Psoas muscle (tissue), 7 donors: ENCODE measurements at regions not wholly inside any gene's neighbourhood (a gene's known extent, or its start where the extent isn't known, plus 50 kb on each side); places are given as distances from the start of the nearest gene placed in this dataset.

Source experiments
- ATAC-seq, 4 donors: fragments of 200-7000 bp; cut with Tn5 transposase; one replicate each; pipeline ENCODE4 v1.9.1; 2020; ENCODE audit warnings: moderate library complexity in 3 of 4, mild to moderate bottlenecking in 2 of 4
- DNase-seq, 2 donors: peaks; one replicate each; pipeline ENCODE4 v3.0.0-alpha.2; 2020
- H3K27ac ChIP-seq: fragments of 200-600 bp; one replicate; pipeline ENCODE4 v1.8.0; 2022
- H3K27me3 ChIP-seq, 3 donors: fragments of 200-600 bp in 1 of 3; one replicate each; pipeline versions ENCODE4 v1.6.1 to v1.8.0; 2013 to 2022; ENCODE audit warnings: low read length in 2 of 3, mild to moderate bottlenecking in 2 of 3, moderate library complexity in 1 of 3; ENCODE audit not compliant: insufficient read depth in 3 of 3
- H3K36me3 ChIP-seq, 2 donors: fragments of 200-600 bp in 1 of 2; one replicate each; pipeline versions ENCODE4 v1.6.1 to v1.8.0; 2013 to 2022; ENCODE audit warnings: low read depth in 1 of 2, mild to moderate bottlenecking in 1 of 2, moderate library complexity in 1 of 2; ENCODE audit not compliant: insufficient read depth in 1 of 2
- H3K4me1 ChIP-seq: fragments of 200-600 bp; one replicate; pipeline ENCODE4 v1.8.0; 2022
- H3K4me3 ChIP-seq: fragments of 200-600 bp; one replicate; pipeline ENCODE4 v1.8.0; 2022; ENCODE audit warnings: mild to moderate bottlenecking
- H3K9me3 ChIP-seq: fragments of 200-600 bp; one replicate; pipeline ENCODE4 v1.8.0; 2022
- WGBS, 3 donors: extraction: QIAGEN DNeasy Blood & Tissue Kit; methylation state at CpG; one replicate each; pipeline versions ENCODE4 v1.1.6 to v1.1.7; 2013; 5-methylcytosine and 5-hydroxymethylcytosine counted together
- intact Hi-C, 2 donors: fragments of 100-400 bp; cut with DNase I; formaldehyde crosslinking; loops; one replicate each; pipeline versions ENCODE4 v1.11.0 to v1.14.2; 2022
- TF ChIP-seq, protein P1 (sequence below): fragments of 200-600 bp; IDR thresholded peaks from one replicate; pipeline ENCODE4 v1.8.0; 2022; ENCODE audit warnings: antibody characterized with exemption
- donor health status: healthy with polysubstance abuse.
- donor health status: DM: no; HTN: no; CAD: no; lungs with moderate emphysema.
- donor health status: Bipolar disorder and iron deficiency.
- donor health status: healthy.
- donor health status: DM: yes; HTN: yes; CAD: no.
- donor health status: DM: no; HTN: no; CAD: no.
- donor health status: DM: yes; HTN: yes; CAD: no.

GRCh38 chr3:25272090-25272489 lies 156.0 kb upstream of the RARB start:
- Histone ChIP-seq H3K36me3 (no peaks in the 10 kb centered on the region), H3K27me3 (no peaks in the 10 kb centered on the region), H3K4me1 (no peaks in the 10 kb centered on the region), H3K4me3 (no peak overlapping the region), H3K27ac (no peak overlapping the region), H3K9me3 (no peaks in the 10 kb centered on the region)
- intact Hi-C loops = no loop called here
- TF ChIP-seq, protein P1, sequence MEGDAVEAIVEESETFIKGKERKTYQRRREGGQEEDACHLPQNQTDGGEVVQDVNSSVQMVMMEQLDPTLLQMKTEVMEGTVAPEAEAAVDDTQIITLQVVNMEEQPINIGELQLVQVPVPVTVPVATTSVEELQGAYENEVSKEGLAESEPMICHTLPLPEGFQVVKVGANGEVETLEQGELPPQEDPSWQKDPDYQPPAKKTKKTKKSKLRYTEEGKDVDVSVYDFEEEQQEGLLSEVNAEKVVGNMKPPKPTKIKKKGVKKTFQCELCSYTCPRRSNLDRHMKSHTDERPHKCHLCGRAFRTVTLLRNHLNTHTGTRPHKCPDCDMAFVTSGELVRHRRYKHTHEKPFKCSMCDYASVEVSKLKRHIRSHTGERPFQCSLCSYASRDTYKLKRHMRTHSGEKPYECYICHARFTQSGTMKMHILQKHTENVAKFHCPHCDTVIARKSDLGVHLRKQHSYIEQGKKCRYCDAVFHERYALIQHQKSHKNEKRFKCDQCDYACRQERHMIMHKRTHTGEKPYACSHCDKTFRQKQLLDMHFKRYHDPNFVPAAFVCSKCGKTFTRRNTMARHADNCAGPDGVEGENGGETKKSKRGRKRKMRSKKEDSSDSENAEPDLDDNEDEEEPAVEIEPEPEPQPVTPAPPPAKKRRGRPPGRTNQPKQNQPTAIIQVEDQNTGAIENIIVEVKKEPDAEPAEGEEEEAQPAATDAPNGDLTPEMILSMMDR = no peak
- DNase-seq (no peak), ATAC-seq (no peak)
- WGBS, 3 donors = 67 to 75% (median 69%) methylated on average over 3 of the region's 3 CpGs

DNA sequence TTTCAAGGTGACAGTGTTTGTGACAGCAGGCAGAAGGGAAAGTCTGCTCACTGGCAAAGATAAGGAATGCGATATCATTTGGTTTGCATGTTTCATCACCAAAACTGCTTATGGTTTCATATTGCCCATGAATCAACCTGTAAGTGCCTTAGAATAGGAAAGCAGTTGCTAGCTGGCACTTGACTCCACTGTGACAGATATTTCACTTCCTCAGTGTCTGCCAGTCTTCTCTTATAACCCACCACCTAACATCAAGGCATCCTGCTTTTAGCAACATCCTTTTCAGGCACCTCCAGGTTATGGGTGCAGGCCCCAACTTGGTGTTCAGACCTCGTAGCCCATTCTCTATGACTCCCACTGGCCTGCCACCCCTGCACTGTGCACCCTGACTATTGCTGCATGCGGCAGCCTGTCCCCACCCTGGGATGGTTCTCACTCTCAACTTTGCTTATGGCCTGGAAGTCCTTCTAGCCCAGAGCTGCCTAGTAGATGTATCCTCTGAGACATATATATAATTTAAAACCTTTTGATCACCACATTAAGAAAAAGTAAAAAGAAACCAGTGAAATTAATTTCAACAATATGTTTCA lies 154.4 kb upstream of the RARB start:
- H3K36me3 ChIP-seq = no peaks in the 10 kb centered on the region
- intact Hi-C loops = no loop called here

DNA sequence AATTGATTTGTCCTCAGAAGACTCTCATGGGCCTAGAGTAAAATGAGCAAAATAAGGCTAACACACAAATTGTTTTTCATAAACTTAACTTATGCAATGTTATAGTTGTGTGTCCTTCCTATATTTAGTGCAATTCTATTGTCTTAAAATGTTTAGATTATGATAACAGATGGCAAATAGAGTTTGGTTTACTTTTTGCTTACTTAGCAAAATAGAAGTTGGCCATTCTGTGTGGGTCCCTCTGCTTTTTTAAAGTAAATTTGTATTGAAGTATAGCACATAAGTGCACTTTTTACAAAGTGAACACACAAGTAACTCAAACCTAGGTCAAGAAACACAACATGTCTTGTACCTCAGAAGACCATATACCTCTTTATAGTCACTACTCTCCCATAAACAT lies 150.6 kb upstream of the RARB start:
- Histone ChIP-seq H3K27ac (no peak overlapping the region), H3K9me3 (no peaks in the 10 kb centered on the region), H3K4me3 (no peak overlapping the region), H3K36me3 (no peaks in the 10 kb centered on the region), H3K4me1 (no peaks in the 10 kb centered on the region), H3K27me3 (no peaks in the 10 kb centered on the region)
- ATAC-seq = no peak
- DNase-seq = no peak
- intact Hi-C loops = no loop called here
- TF ChIP-seq, protein P1 = no peak

More for the DNA sequence above, 154.4 kb upstream of the RARB start:
- H3K4me1 ChIP-seq = no peaks in the 10 kb centered on the region
- 85 to 96% (median 91%) methylated on average over 3 of the region's 3 CpGs for WGBS, 3 donors
- no peak for DNase-seq
- no peaks in the 10 kb centered on the region for H3K27me3 ChIP-seq
- no peak overlapping the region for H3K27ac ChIP-seq
- H3K4me3 ChIP-seq = no peak overlapping the region
- H3K9me3 ChIP-seq = no peaks in the 10 kb centered on the region
- TF ChIP-seq, protein P1 = no peak
- ATAC-seq = no peak

GRCh38 chr3:25281041-25281731 lies 146.9 kb upstream of the RARB start:
- DNase-seq (no peak), ATAC-seq (no peak)
- 79% methylated on average over 4 of the region's 4 CpGs for WGBS, 3 donors
- Histone ChIP-seq H3K36me3 (no peaks in the 10 kb centered on the region), H3K9me3 (no peaks in the 10 kb centered on the region), H3K4me1 (no peaks in the 10 kb centered on the region), H3K4me3 (no peak overlapping the region), H3K27me3 (no peaks in the 10 kb centered on the region), H3K27ac (no peak overlapping the region)
- TF ChIP-seq, protein P1 = no peak
- intact Hi-C loops = loop anchor here in 1 of 2 donors (10.0 kb wide), 1 partner anchor 1524 kb away; no protein-coding TSS in a partner anchor
